MM.1S (cell line): ENCODE measurements at regions not wholly inside any gene's neighbourhood (a gene's known extent, or its start where the extent isn't known, plus 50 kb on each side); places are given as distances from the start of the nearest gene placed in this dataset.
A peak's percentile ranks its signal among the peaks of the same experiment; 100 is the strongest.

Source experiments
- DNase-seq: peaks from one replicate; pipeline ENCODE4 v3.0.0-alpha.2; 2015
- H2AFZ ChIP-seq: fragments of 300-600 bp; sonication (generic); 2 replicates; pipeline ENCODE4 v1.6.0; 2016; ENCODE audit warnings: antibody characterized with exemption, low read length
- H3F3A ChIP-seq: fragments of 300-600 bp; sonication (generic); 2 replicates; pipeline ENCODE4 v1.6.1; 2016; ENCODE audit warnings: mild to moderate bottlenecking, antibody characterized with exemption, low read length, moderate library complexity, mixed read lengths; ENCODE audit not compliant: insufficient read depth
- H3K27ac ChIP-seq: fragments of 300-600 bp; sonication (generic); 2 replicates; pipeline ENCODE4 v1.5.1; 2016; ENCODE audit warnings: mild to moderate bottlenecking, low read length
- H3K27me3 ChIP-seq: fragments of 300-600 bp; sonication (generic); replicated peaks from 2 replicates; pipeline ENCODE4 v1.6.0; 2016; ENCODE audit warnings: low read length; ENCODE audit not compliant: insufficient read depth
- H3K36me3 ChIP-seq: fragments of 300-600 bp; sonication (generic); replicated peaks from 2 replicates; pipeline ENCODE4 v1.6.1; 2016; ENCODE audit warnings: mild to moderate bottlenecking, low read length, mixed read lengths; ENCODE audit not compliant: insufficient read depth
- H3K4me1 ChIP-seq: fragments of 300-600 bp; sonication (generic); 2 replicates; pipeline ENCODE4 v1.6.1; 2016; ENCODE audit warnings: low read length, mixed read lengths
- H3K4me2 ChIP-seq: fragments of 300-600 bp; sonication (generic); 2 replicates; pipeline ENCODE4 v1.6.0; 2016; ENCODE audit warnings: low read depth, low read length
- H3K4me3 ChIP-seq: fragments of 300-600 bp; sonication (generic); 2 replicates; pipeline ENCODE4 v1.5.1; 2016; ENCODE audit warnings: low read length, mixed read lengths
- H3K79me2 ChIP-seq: fragments of 300-600 bp; sonication (generic); 2 replicates; pipeline ENCODE4 v1.6.1; 2016; ENCODE audit warnings: mixed run types, low read length, mixed read lengths
- H3K9ac ChIP-seq: fragments of 300-600 bp; sonication (generic); 2 replicates; pipeline ENCODE4 v1.6.1; 2016; ENCODE audit warnings: low read length, mixed read lengths
- H3K9me2 ChIP-seq: fragments of 300-600 bp; sonication (generic); replicated peaks from 2 replicates; pipeline ENCODE4 v1.6.1; 2016; ENCODE audit warnings: mild to moderate bottlenecking, low read length, mixed read lengths; ENCODE audit not compliant: insufficient read depth
- H3K9me3 ChIP-seq: fragments of 300-600 bp; sonication (generic); replicated peaks from 2 replicates; pipeline ENCODE4 v1.6.1; 2016; ENCODE audit warnings: mild to moderate bottlenecking, low read length, mixed read lengths; ENCODE audit not compliant: insufficient read depth
- H4K20me1 ChIP-seq: fragments of 300-600 bp; sonication (generic); 2 replicates; pipeline ENCODE4 v1.6.1; 2016; ENCODE audit warnings: mild to moderate bottlenecking, low read length, moderate library complexity, mixed read lengths; ENCODE audit not compliant: insufficient read depth
- EZH2 ChIP-seq: fragments of 300-600 bp; sonication (generic); optimal IDR thresholded peaks from 2 replicates; pipeline ENCODE3; 2017; ENCODE audit warnings: low read depth, mild to moderate bottlenecking, antibody characterized with exemption, low read length, mixed read lengths
- EZH2phosphoT487 ChIP-seq: fragments of 300-600 bp; sonication (generic); IDR thresholded peaks from 2 replicates; pipeline ENCODE4 v1.6.1; 2018; ENCODE audit warnings: antibody characterized with exemption, low read length
- TF ChIP-seq, protein P1 (sequence below): fragments of 300-600 bp; sonication (generic); IDR thresholded peaks from 2 replicates; pipeline ENCODE4 v1.5.1; 2016; ENCODE audit warnings: antibody characterized with exemption, low read length, mixed read lengths

- no peaks in the 10 kb centered on the region for H3K9me3 ChIP-seq
- no peak overlapping the region for H3K9ac ChIP-seq
- no peak overlapping the region for H3K27ac ChIP-seq
Measured at GRCh38 chr13:50189450-50189849, 174.2 kb downstream of the KCNRG start.

GRCh38 chr13:50191004-50191403 is 175.8 kb downstream of the KCNRG start:
- no peak for DNase-seq
- no peak for TF ChIP-seq EZH2
- TF ChIP-seq EZH2phosphoT487, result no peak
- TF ChIP-seq, protein P1, sequence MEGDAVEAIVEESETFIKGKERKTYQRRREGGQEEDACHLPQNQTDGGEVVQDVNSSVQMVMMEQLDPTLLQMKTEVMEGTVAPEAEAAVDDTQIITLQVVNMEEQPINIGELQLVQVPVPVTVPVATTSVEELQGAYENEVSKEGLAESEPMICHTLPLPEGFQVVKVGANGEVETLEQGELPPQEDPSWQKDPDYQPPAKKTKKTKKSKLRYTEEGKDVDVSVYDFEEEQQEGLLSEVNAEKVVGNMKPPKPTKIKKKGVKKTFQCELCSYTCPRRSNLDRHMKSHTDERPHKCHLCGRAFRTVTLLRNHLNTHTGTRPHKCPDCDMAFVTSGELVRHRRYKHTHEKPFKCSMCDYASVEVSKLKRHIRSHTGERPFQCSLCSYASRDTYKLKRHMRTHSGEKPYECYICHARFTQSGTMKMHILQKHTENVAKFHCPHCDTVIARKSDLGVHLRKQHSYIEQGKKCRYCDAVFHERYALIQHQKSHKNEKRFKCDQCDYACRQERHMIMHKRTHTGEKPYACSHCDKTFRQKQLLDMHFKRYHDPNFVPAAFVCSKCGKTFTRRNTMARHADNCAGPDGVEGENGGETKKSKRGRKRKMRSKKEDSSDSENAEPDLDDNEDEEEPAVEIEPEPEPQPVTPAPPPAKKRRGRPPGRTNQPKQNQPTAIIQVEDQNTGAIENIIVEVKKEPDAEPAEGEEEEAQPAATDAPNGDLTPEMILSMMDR, result no peak
- Histone ChIP-seq H3K4me3 (no peak overlapping the region), H3F3A (no peaks in the 10 kb centered on the region), H3K36me3 (no peaks in the 10 kb centered on the region), H2AFZ (no peak overlapping the region), H3K4me2 (no peak overlapping the region), H3K9ac (no peak overlapping the region), H3K79me2 (no peaks in the 10 kb centered on the region), H4K20me1 (no peaks in the 10 kb centered on the region), H3K4me1 (no peaks in the 10 kb centered on the region), H3K9me2 (no peaks in the 10 kb centered on the region), H3K9me3 (no peaks in the 10 kb centered on the region), H3K27me3 (no peaks in the 10 kb centered on the region), H3K27ac (no peak overlapping the region)

More at GRCh38 chr13:50189450-50189849, 174.2 kb downstream of the KCNRG start:
- Histone ChIP-seq H3K9me2 (no peaks in the 10 kb centered on the region), H3K4me1 (no peaks in the 10 kb centered on the region), H3F3A (no peaks in the 10 kb centered on the region), H3K4me3 (no peak overlapping the region), H3K4me2 (no peak overlapping the region), H3K79me2 (no peaks in the 10 kb centered on the region), H2AFZ (no peak overlapping the region), H3K27me3 (no peaks in the 10 kb centered on the region), H3K36me3 (no peaks in the 10 kb centered on the region), H4K20me1 (no peaks in the 10 kb centered on the region)
- no peak for DNase-seq
- TF ChIP-seq EZH2phosphoT487 (no peak), EZH2 (no peak)
- TF ChIP-seq, protein P1, result peak; percentile 13

DNA sequence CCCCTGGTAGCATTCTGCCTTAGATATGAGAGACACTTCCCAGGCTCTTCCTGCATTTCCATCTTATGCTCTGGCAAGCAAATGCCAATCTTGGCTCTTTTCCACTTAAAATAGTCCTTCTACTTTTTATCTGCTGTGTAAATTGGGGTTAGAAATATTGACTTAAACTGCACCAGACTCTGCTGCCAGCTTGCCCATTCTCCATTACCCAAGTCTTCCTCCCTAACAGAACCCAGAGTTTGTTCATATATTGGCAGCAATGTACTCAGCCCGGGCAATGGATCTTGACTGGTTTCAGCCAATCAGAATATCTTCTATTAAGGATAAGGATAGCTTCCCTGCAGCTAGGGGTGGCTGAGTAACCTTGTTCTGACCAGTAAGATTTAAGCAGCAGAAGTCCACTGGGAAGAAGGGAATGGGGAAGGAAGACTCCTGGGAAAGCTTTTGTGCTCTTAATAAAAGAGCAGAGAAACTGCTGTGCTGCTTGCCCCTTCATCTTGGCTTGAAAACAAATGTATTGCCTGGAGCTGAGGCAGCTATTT is 177.1 kb downstream of the KCNRG start:
- Histone ChIP-seq H3K36me3 (no peaks in the 10 kb centered on the region), H3K27me3 (no peaks in the 10 kb centered on the region), H4K20me1 (no peaks in the 10 kb centered on the region), H3K4me2 (no peak overlapping the region), H3K4me3 (no peak overlapping the region), H3K4me1 (no peaks in the 10 kb centered on the region), H3K27ac (no peak overlapping the region), H3F3A (no peaks in the 10 kb centered on the region), H3K9me2 (no peaks in the 10 kb centered on the region), H3K9ac (no peak overlapping the region), H2AFZ (no peak overlapping the region), H3K79me2 (no peaks in the 10 kb centered on the region), H3K9me3 (no peaks in the 10 kb centered on the region)
- DNase-seq, result no peak
- TF ChIP-seq, protein P1, result no peak
- no peak for TF ChIP-seq EZH2
- TF ChIP-seq EZH2phosphoT487, result no peak
